K562 (cell line): ENCODE measurements at regions not wholly inside any gene's neighbourhood (a gene's known extent, or its start where the extent isn't known, plus 50 kb on each side); places are given as distances from the start of the nearest gene placed in this dataset.

ENCODE experiments used
- ATAC-seq: fragments of 200-7000 bp; cut with Tn5 transposase; 3 replicates; pipeline ENCODE4 v1.9.1; 2020; ENCODE audit warnings: moderate library complexity
- BruUV-seq: library from RNA; stranded (reverse); fragments of 400-500 nt; replicated peaks from 2 replicates; lab custom pipeline; 2021; lab: Mats Ljungman, UMichigan
- CTCF ChIA-PET: fragments of 300-600 bp; formaldehyde crosslinking; extraction: SDS; loops from one replicate; lab custom pipeline; 2021; ENCODE audit warnings: low intra/inter-chr PET ratio; lab: Yijun Ruan, JAX
- POLR2A ChIA-PET: fragments of 300-600, 350-650 bp; sonication (Branson Sonifier 250); formaldehyde crosslinking; extraction: SDS; loops from one replicate; lab custom pipeline; 2021; ENCODE audit warnings: antibody characterized with exemption, inconsistent platforms; lab: Yijun Ruan, JAX
- DNase-seq, 4 experiments: peaks; one replicate each; pipeline versions ENCODE4 v3.0.0 to v3.0.0-alpha.2; 2011 to 2018; ENCODE audit warnings: low spot score in 3 of 4, mixed read lengths in 3 of 4; ENCODE audit errors: extremely low read depth in 1 of 4
- FAIRE-seq: peaks from 2 replicates; lab custom pipeline; 2011; peaks lifted over from hg19 to GRCh38; lab: Jason Lieb, UNC
- H2AFZ ChIP-seq: 2 replicates; pipeline ENCODE4 v1.6.0; 2011; ENCODE audit warnings: low read depth, low read length, control low read depth, inconsistent platforms
- H3K27ac ChIP-seq: fragments of 200-600 bp; 3 replicates; pipeline ENCODE4 v1.8.0; 2011; ENCODE audit warnings: low read depth, mild to moderate bottlenecking, control low read depth, inconsistent platforms, low read length, moderate library complexity, mixed read lengths; ENCODE audit errors: extremely low read depth
- H3K27me3 ChIP-seq, 2 experiments: fragments of 300-600 bp in 1 of 2; 2 replicates in 1 of 2; 3 replicates in 1 of 2; pipeline versions ENCODE4 v1.6.0 to v1.8.0; 2011; ENCODE audit warnings: inconsistent platforms in 2 of 2, low read length in 2 of 2, mild to moderate bottlenecking in 1 of 2, mixed read lengths in 1 of 2, moderate library complexity in 1 of 2; ENCODE audit not compliant: control insufficient read depth in 2 of 2, insufficient read depth in 2 of 2
- H3K36me3 ChIP-seq: fragments of 300-600 bp; 3 replicates; pipeline ENCODE4 v1.8.0; 2011; ENCODE audit warnings: mild to moderate bottlenecking, low read length, inconsistent platforms; ENCODE audit not compliant: control insufficient read depth, insufficient read depth
- H3K4me1 ChIP-seq, 2 experiments: fragments of 200-600 bp in 1 of 2; replicated peaks in 1 of 2; 2 replicates in 1 of 2; 3 replicates in 1 of 2; pipeline versions ENCODE4 v1.5.1 to v1.8.0; 2011; ENCODE audit warnings: inconsistent platforms in 2 of 2, low read length in 2 of 2, mild to moderate bottlenecking in 1 of 2, mixed read lengths in 1 of 2, moderate library complexity in 1 of 2; ENCODE audit not compliant: control insufficient read depth in 2 of 2, insufficient read depth in 2 of 2
- H3K4me2 ChIP-seq: 2 replicates; pipeline ENCODE4 v1.6.1; 2011; ENCODE audit warnings: low read length, control low read depth, inconsistent platforms, mixed read lengths; ENCODE audit not compliant: insufficient read depth
- H3K4me3 ChIP-seq: fragments of 200-600 bp; sonication (generic), shearing (Covaris generic); 2 replicates; pipeline ENCODE4 v1.5.1; 2016; ENCODE audit warnings: control low read depth, inconsistent platforms
- H3K79me2 ChIP-seq: fragments of 200-600 bp; 3 replicates; pipeline ENCODE4 v1.8.0; 2011; ENCODE audit warnings: low read length, inconsistent platforms; ENCODE audit not compliant: control insufficient read depth, insufficient read depth
- H3K9ac ChIP-seq, 2 experiments: 2 replicates each; pipeline versions ENCODE4 v1.6.0 to v1.6.1; 2011; ENCODE audit warnings: low read depth in 2 of 2, low read length in 2 of 2, control low read depth in 1 of 2, inconsistent platforms in 1 of 2, mild to moderate bottlenecking in 1 of 2, mixed read lengths in 1 of 2; ENCODE audit not compliant: insufficient read depth in 1 of 2
- H3K9me1 ChIP-seq: one replicate; pipeline ENCODE4 v1.6.0; 2011; ENCODE audit warnings: inconsistent platforms, mild to moderate bottlenecking, low read length, moderate library complexity; ENCODE audit not compliant: control insufficient read depth, insufficient read depth
- H3K9me3 ChIP-seq: replicated peaks from 2 replicates; pipeline ENCODE4 v1.5.1; 2011; ENCODE audit warnings: low read depth, low read length, inconsistent platforms; ENCODE audit not compliant: control insufficient read depth, insufficient read depth
- H4K20me1 ChIP-seq: replicated peaks from 2 replicates; pipeline ENCODE4 v1.6.1; 2011; ENCODE audit warnings: low read length, inconsistent platforms, mixed read lengths; ENCODE audit not compliant: control insufficient read depth, insufficient read depth
- BRD4 ChIP-seq: fragments of 200-600 bp; sonication (generic); IDR thresholded peaks from 2 replicates; pipeline ENCODE4 v1.6.1; 2017; ENCODE audit warnings: inconsistent platforms
- DEAF1 ChIP-seq: fragments of 450-650 bp; formaldehyde crosslinking; IDR thresholded peaks from 2 replicates; pipeline ENCODE4 v1.4.0; 2020; ENCODE audit warnings: mild to moderate bottlenecking, moderate library complexity
- NBN ChIP-seq: fragments of 450-650 bp; IDR thresholded peaks from 2 replicates; pipeline ENCODE4 v1.6.1; 2016; ENCODE audit warnings: low read depth, mild to moderate bottlenecking
- RBM15 ChIP-seq: fragments of 200-400 bp; formaldehyde crosslinking; IDR thresholded peaks from 2 replicates; pipeline ENCODE4 v1.6.1; 2018; ENCODE audit warnings: mild to moderate bottlenecking, low read length, moderate library complexity; ENCODE audit not compliant: insufficient read depth
- RBM17 ChIP-seq: fragments of 200-400 bp; formaldehyde crosslinking; IDR thresholded peaks from 2 replicates; pipeline ENCODE4 v1.6.1; 2017; ENCODE audit warnings: low read depth, mild to moderate bottlenecking, low read length, borderline replicate concordance
- RNF219 ChIP-seq: fragments of 250-450 bp; sonication (Bioruptor Pico); IDR thresholded peaks from 2 replicates; pipeline ENCODE4 v1.5.0; 2022; ENCODE audit warnings: mild to moderate bottlenecking
- SMAD1 ChIP-seq: fragments of 150-350 bp; IDR thresholded peaks from 2 replicates; pipeline ENCODE4 v1.6.1; 2014; ENCODE audit warnings: low read length, low read depth; ENCODE audit not compliant: partially characterized antibody
- USF1 ChIP-seq: sonication (generic); formaldehyde crosslinking; IDR thresholded peaks from 2 replicates; pipeline ENCODE4 v1.9.0; 2022; ENCODE audit warnings: mild to moderate bottlenecking, missing genetic modification reagents
- XRCC4 ChIP-seq: IDR thresholded peaks from one replicate; pipeline ENCODE4 v1.6.1; 2011; ENCODE audit not compliant: insufficient read depth, insufficient read length; ENCODE audit errors: extremely low read depth
- ZNF23 ChIP-seq: fragments of 250-450 bp; sonication (Bioruptor Pico); IDR thresholded peaks from 2 replicates; pipeline ENCODE4 v1.4.0; 2020; ENCODE audit warnings: mild to moderate bottlenecking
- ZNF609 ChIP-seq: sonication (generic); formaldehyde crosslinking; IDR thresholded peaks from 2 replicates; pipeline ENCODE4 v1.8.1; 2023; ENCODE audit warnings: missing genetic modification reagents, mild to moderate bottlenecking, borderline replicate concordance
- WGBS: fragments of 100-300 bp; shearing (Covaris generic); methylation state at CpG from one replicate; pipeline ENCODE4 v1.1.6; 2016; ENCODE audit warnings: low coverage, mixed read lengths; ENCODE audit not compliant: insufficient coverage; ENCODE audit errors: missing lambda C conversion rate; 5-methylcytosine and 5-hydroxymethylcytosine counted together
- in situ Hi-C: fragments of 300-500 bp; cut with MboI; formaldehyde crosslinking; loops from 4 replicates; pipeline ENCODE4 v1.15.0; 2018; ENCODE audit warnings: inconsistent platforms, mixed read lengths
- intact Hi-C: fragments of 100-400 bp; cut with micrococcal nuclease; formaldehyde crosslinking; loops from 2 replicates; pipeline ENCODE4 v1.14.2; 2022

DNA sequence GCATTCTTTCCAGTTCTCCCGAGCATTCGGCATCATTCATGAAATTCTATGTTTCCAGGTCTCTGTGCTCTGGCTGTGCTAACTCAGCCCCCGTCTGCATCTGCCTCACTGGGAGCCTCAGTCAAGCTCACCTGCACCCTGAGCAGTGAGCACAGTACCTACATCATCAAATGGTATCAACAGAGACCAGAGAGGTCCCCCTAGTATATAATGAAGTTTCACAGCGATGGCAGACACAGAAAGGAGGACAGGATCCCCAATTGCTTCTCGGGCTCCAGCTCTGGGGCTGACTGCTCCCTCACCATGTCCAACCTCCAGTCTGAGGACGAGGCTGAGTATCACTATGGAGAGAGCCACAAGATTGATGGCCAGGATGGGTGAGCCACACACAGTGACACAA, 52.8 kb upstream of the IGLL5 start:
- POLR2A ChIA-PET, result interaction anchor here (0.6 to 2.4 kb wide), 15 partner anchors 9 to 182 kb away, joined by 3 to 10 read pairs (median 4); no protein-coding TSS in a partner anchor
- in situ Hi-C loops, result no loop called here
- Histone ChIP-seq H4K20me1 (0 out of 2 replicates have a peak, but pooled peaks cover 7% of the 10 kb centered on the region), H3K9me1 (peaks cover 3% of the 10 kb centered on the region), H3K27ac (no peak overlapping the region), H3K9me3 (no peaks in the 10 kb centered on the region), H3K79me2 (no peaks in the 10 kb centered on the region), H3K4me1 (peaks cover 0 to 7% of the 10 kb centered on the region in 2 experiments; a peak in 1 of 5 replicates), H3K36me3 (no peaks in the 10 kb centered on the region), H3K4me2 (no peak overlapping the region), H3K4me3 (no peak overlapping the region), H2AFZ (no peak overlapping the region), H3K9ac (no peak overlapping the region), H3K27me3 (peaks cover 28 to 33% of the 10 kb centered on the region in 2 experiments)
- intact Hi-C loops, result no loop called here
- ATAC-seq (peak; percentile 11), FAIRE-seq (no peak), DNase-seq (no peak)
- no TSS peak for BruUV-seq
- 2% methylated on average over 6 of the region's 6 CpGs for WGBS
- CTCF ChIA-PET, result interaction anchor here (1.1 kb wide), 1 partner anchor 17 kb away, joined by 3 read pairs; no protein-coding TSS in a partner anchor
- TF ChIP-seq RNF219 (CRISPR knock-in tag) (no peak), ZNF23 (CRISPR knock-in tag) (no peak), XRCC4 (no peak), SMAD1 (no peak), RBM15 (no peak), BRD4 (no peak), DEAF1 (no peak), NBN (no peak), ZNF609 (CRISPR knock-in tag) (no peak), USF1 (CRISPR knock-in tag) (peak; percentile 39), RBM17 (no peak)
